HG03066 (cell line): ENCODE measurements at regions not wholly inside any gene's neighbourhood (a gene's known extent, or its start where the extent isn't known, plus 50 kb on each side); places are given as distances from the start of the nearest gene placed in this dataset.
A peak's percentile ranks its signal among the peaks of the same experiment; 100 is the strongest.
"Not testable (repeated sequence)": the region's sequence is repeated elsewhere in the genome, so short reads cannot be mapped to it uniquely, and the experiment has no call there.

ENCODE experiments used
- ATAC-seq: cut with Tn5 transposase; IDR thresholded peaks from one replicate; pipeline ENCODE4 v1.9.1; 2021; ENCODE audit warnings: low read depth; ENCODE audit not compliant: unreplicated experiment

GRCh38 chr6:87784690-87785089 lies 82.7 kb upstream of the AKIRIN2 start:
- ATAC-seq, result no peak

GRCh38 chr6:87784051-87784450 lies 82.0 kb upstream of the AKIRIN2 start:
- ATAC-seq, result no peak

GRCh38 chr6:87779542-87779941 lies 77.5 kb upstream of the AKIRIN2 start:
- no peak for ATAC-seq

GRCh38 chr6:87772597-87773530 lies 70.8 kb upstream of the AKIRIN2 start:
- ATAC-seq, result no peak

GRCh38 chr6:87767478-87767877 lies 65.4 kb upstream of the AKIRIN2 start:
- no peak for ATAC-seq

GRCh38 chr6:87766211-87766610 lies 64.2 kb upstream of the AKIRIN2 start:
- no peak for ATAC-seq

- ATAC-seq, result no peak
These were observed 61.9 kb upstream of the AKIRIN2 start for GRCh38 chr6:87763901-87764300.

GRCh38 chr6:87763276-87763675 lies 61.2 kb upstream of the AKIRIN2 start:
- ATAC-seq, result no peak

GRCh38 chr6:87762116-87762515 lies 60.1 kb upstream of the AKIRIN2 start:
- ATAC-seq, result no peak

- ATAC-seq, result no peak
These were observed 55.8 kb upstream of the AKIRIN2 start for GRCh38 chr6:87757792-87758191.

GRCh38 chr6:87756858-87757257 lies 54.8 kb upstream of the AKIRIN2 start:
- ATAC-seq, result peak; percentile 93

- ATAC-seq, result no peak
These were observed 54.0 kb upstream of the AKIRIN2 start for GRCh38 chr6:87755708-87756671.

- ATAC-seq, result peak; percentile 43
These were observed 52.8 kb upstream of the AKIRIN2 start for GRCh38 chr6:87754828-87755227.

GRCh38 chr6:87753131-87753685 lies 51.2 kb upstream of the AKIRIN2 start:
- ATAC-seq, result no peak

GRCh38 chr6:87752503-87752902 lies 50.5 kb upstream of the AKIRIN2 start:
- ATAC-seq, result not testable (repeated sequence)
